IPS-18a (cell line): ENCODE measurements at regions not wholly inside any gene's neighbourhood (a gene's known extent, or its start where the extent isn't known, plus 50 kb on each side); places are given as distances from the start of the nearest gene placed in this dataset.

ENCODE experiments used
- H3K27ac ChIP-seq: one replicate; pipeline ENCODE4 v1.5.1; 2013; ENCODE audit warnings: low read length
- H3K27me3 ChIP-seq: one replicate; pipeline ENCODE4 v1.6.1; 2013; ENCODE audit warnings: mild to moderate bottlenecking, low read length; ENCODE audit not compliant: control insufficient read depth, insufficient read depth
- H3K36me3 ChIP-seq: one replicate; pipeline ENCODE4 v1.6.1; 2013; ENCODE audit warnings: low read depth, low read length; ENCODE audit not compliant: control insufficient read depth
- H3K4me1 ChIP-seq: one replicate; pipeline ENCODE4 v1.6.1; 2013; ENCODE audit warnings: low read depth, low read length; ENCODE audit not compliant: control insufficient read depth
- H3K4me3 ChIP-seq: one replicate; pipeline ENCODE4 v1.5.1; 2013; ENCODE audit warnings: low read length
- H3K9ac ChIP-seq: one replicate; pipeline ENCODE4 v1.6.1; 2013; ENCODE audit warnings: mild to moderate bottlenecking, low read length, moderate library complexity
- H3K9me3 ChIP-seq: one replicate; pipeline ENCODE4 v1.6.1; 2013; ENCODE audit warnings: low read depth, low read length; ENCODE audit not compliant: control insufficient read depth

DNA sequence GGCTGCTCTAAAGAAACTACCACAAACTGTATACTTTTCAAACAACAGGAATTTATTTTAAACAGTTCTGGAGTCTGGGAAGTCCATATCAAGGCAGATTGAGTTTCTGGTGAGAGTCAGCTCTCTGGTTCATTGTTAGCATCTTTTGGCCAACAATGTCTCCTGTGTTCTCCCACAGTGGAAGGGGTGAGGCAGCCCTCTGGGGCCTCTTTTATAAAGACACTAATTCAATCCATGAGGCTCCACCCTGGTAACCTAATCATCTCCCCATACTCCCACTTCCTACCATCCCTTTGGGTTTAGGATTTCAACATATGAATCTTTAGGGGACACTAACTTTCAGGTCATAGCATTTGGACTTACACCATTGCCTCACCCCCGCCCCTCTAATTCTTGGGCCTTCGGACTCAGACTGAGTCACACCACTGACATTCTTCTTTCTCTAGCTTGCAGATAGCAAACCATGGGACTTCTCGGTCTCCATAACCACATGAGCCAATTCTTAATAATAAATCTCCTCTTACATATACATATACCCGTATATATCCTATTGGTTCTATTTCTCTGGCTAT is 64.3 kb upstream of the ANTXRL start:
- Histone ChIP-seq H3K4me3 (no peak overlapping the region), H3K27me3 (no peaks in the 10 kb centered on the region), H3K9me3 (no peaks in the 10 kb centered on the region), H3K9ac (no peak overlapping the region), H3K36me3 (no peaks in the 10 kb centered on the region), H3K4me1 (no peaks in the 10 kb centered on the region), H3K27ac (no peak overlapping the region)

DNA sequence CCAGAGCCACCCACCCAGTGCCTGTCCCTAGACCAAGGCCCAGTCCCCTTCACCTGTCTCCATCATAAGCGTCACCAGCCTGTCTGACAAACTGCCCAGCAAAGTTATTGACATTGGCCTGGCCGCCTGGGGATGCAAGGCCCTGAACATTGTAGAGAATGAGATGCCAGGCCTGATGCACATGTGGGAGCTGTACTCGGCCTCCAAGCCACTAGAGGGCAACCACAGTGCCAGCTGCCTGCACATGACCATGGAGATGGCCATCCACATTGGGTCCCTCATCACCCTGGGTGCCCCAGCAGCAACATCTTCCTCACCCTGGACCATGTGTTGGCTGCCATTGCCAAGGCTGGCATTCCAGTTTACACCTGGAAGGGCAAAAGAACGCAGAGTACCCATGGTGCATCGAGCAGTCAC is 63.7 kb upstream of the ANTXRL start:
- H3K4me3 ChIP-seq: no peak overlapping the region
- H3K9me3 ChIP-seq: no peaks in the 10 kb centered on the region
- H3K36me3 ChIP-seq: no peaks in the 10 kb centered on the region
- H3K4me1 ChIP-seq: peaks cover under 1% of the 10 kb centered on the region
- no peak overlapping the region for H3K9ac ChIP-seq
- no peaks in the 10 kb centered on the region for H3K27me3 ChIP-seq
- no peak overlapping the region for H3K27ac ChIP-seq

DNA sequence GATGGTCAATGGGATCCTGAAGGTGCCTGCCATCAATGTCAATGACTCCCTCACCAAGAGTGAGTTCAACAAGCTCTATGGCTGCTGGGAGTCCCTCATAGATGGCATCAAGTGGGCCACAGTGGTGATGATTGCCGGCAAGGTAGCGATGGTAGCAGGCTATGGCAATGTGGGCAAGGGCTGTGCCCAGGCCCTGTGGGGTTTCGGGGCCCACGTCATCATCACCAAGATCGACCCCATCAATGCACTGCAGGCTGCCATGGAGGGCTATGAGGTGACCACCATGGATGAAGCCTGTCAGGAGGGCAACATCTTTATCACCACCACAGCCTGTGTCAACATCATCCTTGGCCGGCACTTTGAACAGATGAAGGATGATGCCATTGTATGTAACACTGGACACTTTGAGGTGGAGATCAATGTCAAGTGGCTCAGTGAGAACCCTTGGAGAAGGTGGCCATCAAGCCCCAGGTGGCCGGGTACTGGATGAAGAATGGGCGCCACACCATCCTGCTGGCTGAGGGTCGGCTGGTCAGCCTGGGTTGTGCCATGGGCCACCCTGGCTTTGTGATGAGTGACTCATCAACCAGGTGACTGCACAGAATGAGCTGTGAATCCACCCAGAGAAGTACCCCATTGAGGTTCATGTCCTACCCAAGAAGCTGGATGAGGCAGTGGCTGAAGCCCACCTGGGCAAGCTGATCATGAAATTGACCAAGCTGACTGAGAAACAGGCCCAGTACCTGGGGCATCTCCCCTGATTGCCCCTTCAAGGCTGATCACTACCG is 63.0 kb upstream of the ANTXRL start:
- Histone ChIP-seq H3K27me3 (no peaks in the 10 kb centered on the region), H3K4me3 (no peak overlapping the region)

DNA sequence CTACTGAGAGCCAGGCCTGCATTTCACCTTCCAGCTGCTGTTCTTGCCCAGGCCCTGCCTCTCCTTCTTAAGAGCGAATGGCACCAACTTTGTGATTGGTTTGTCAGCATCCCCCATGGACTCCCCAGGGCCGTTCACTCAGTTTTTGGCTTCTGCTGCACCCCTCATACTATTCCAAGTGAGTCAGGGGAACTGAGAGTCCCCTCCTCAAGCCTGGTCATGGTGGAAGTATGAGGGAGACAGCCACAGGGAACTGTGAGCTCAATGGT is 62.4 kb upstream of the ANTXRL start:
- Histone ChIP-seq H3K9ac (no peak overlapping the region), H3K36me3 (no peaks in the 10 kb centered on the region), H3K4me1 (peaks cover 9% of the 10 kb centered on the region), H3K4me3 (no peak overlapping the region), H3K27me3 (no peaks in the 10 kb centered on the region), H3K27ac (no peak overlapping the region), H3K9me3 (no peaks in the 10 kb centered on the region)

More for the DNA sequence above, 63.0 kb upstream of the ANTXRL start:
- Histone ChIP-seq H3K36me3 (no peaks in the 10 kb centered on the region), H3K9me3 (no peaks in the 10 kb centered on the region), H3K9ac (no peak overlapping the region), H3K27ac (no peak overlapping the region), H3K4me1 (peaks cover 8% of the 10 kb centered on the region)

DNA sequence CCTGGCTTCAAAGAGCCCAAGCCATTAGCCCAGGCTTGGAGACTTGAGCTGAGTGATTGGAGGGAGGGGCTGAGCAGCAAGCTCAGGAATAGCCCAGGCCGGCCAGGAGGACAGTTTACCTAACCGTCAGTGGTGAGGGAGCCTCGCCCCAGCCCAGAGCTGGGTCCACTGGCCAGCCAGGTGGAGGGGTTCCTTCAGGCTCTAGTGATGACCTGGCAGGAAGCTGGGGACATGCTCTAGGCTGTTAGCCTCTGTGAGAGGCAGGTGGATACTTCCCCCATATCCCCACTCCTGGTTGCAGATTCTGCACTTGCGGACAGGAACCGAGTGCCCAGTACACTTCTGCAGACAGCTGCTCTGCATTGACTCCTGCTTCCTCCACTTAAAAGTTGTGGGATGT is 61.2 kb upstream of the ANTXRL start:
- H3K9ac ChIP-seq: no peak overlapping the region
- no peaks in the 10 kb centered on the region for H3K36me3 ChIP-seq
- H3K4me3 ChIP-seq: no peak overlapping the region

DNA sequence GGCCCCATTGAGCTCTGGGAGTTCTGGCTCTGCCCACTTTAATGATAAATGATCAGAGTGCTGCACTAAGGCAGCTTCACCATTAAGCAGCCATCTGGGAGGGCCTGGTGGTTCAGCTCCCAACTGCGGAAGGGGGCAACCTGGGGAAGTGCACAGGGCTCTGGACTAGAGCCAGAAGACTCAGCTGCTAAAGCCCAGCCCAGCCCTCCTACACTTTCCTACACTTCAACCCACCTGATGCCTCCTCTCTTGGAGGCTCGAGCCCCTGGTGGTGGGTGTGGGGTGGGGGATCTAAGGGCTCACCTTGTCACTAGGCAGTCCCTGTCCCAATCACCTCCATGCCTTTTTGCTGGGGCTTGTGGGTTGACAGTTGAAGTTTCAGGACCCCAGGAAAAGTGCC is 60.6 kb upstream of the ANTXRL start:
- no peaks in the 10 kb centered on the region for H3K36me3 ChIP-seq
- no peak overlapping the region for H3K27ac ChIP-seq
- no peaks in the 10 kb centered on the region for H3K9me3 ChIP-seq
- H3K4me1 ChIP-seq: peaks cover 9% of the 10 kb centered on the region
- no peak overlapping the region for H3K9ac ChIP-seq
- no peak overlapping the region for H3K4me3 ChIP-seq
- H3K27me3 ChIP-seq: no peaks in the 10 kb centered on the region

More for the DNA sequence above, 61.2 kb upstream of the ANTXRL start:
- no peak overlapping the region for H3K27ac ChIP-seq
- H3K4me1 ChIP-seq: peaks cover 9% of the 10 kb centered on the region
- H3K9me3 ChIP-seq: no peaks in the 10 kb centered on the region
- no peaks in the 10 kb centered on the region for H3K27me3 ChIP-seq

DNA sequence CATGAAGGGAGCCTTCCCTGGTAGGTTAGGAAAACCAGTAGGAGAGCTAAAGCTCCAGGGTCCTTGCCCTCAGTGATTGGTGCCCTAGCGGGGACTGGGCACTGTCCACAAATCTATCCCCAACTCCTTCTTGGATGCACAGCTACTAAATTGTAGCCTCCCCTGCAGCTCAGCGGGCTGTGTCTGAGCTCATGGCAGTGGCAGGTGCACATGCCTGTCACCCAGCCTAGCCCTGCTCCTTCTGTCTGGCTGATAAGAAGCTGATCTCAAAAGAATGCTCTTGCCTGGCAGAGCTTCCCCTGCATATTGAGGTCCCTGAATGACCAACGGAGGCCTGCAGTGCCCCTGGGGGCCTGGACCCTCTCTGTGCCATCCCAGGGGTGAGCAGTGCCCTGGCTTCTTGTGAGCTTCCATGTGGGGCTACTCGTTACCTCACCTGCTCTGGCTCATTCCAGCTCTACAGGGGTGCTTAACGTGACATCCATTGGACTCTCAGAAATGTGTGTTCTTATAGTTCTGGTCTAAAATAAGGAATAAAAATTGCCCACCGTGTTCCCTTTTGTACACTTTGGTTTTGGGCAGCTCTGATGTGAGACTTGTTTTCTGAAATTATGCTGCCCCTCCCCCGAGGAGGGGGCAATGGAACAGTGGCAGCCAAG is 59.8 kb upstream of the ANTXRL start:
- Histone ChIP-seq H3K36me3 (no peaks in the 10 kb centered on the region), H3K9me3 (no peaks in the 10 kb centered on the region), H3K4me1 (peaks cover 9% of the 10 kb centered on the region), H3K4me3 (no peak overlapping the region), H3K27me3 (no peaks in the 10 kb centered on the region), H3K9ac (no peak overlapping the region), H3K27ac (no peak overlapping the region)

DNA sequence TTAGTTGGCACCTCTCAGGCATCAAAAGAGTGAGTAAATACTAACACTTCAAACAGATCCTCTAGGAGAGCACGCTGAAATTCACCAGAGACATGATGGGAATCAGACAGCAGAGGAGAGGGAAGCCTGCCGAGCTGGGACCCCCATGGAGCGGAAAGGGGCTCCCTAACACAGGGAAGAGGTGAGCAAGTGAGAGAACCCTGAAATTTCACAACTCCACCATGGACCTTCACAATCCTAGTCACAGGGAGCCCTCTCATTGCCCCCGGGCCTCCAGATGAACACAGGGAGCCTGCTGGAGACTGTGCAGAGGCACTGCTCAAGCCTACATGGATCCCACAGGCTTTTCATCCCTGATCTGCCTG is 59.2 kb upstream of the ANTXRL start:
- no peak overlapping the region for H3K9ac ChIP-seq
- H3K27me3 ChIP-seq: no peaks in the 10 kb centered on the region
- no peaks in the 10 kb centered on the region for H3K9me3 ChIP-seq
- no peak overlapping the region for H3K4me3 ChIP-seq
- no peaks in the 10 kb centered on the region for H3K36me3 ChIP-seq
- H3K4me1 ChIP-seq: peaks cover 9% of the 10 kb centered on the region
- no peak overlapping the region for H3K27ac ChIP-seq

DNA sequence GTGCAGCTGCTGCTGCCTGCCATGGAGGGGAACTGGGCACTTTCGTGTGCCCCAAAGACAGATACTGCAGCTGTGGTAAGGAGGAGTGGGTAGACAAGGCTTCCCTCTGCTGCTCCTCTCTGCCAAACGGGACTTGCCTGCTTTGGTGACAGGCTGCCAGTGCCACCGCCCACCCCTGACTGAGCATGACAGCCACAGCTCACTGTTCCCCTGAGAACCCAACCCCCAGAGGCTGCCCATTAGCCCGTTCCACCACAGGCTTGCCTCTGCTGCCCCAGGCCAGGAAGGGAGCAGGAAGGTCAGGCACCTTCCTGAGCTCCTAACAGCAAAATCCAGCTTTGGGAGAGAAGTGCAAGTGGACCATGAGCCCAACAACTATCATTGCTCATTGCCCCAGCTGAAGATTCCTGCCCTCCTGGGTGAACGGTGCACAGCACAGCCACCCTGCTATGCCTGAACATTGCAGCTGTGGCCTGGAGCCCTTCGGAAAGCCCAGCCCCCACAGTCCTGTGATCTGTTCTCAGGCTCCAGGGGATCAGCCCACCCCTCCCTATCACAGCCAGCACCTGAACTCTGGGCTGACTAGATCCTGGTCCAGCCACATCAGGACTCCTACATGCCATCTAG is 58.7 kb upstream of the ANTXRL start:
- Histone ChIP-seq H3K36me3 (no peaks in the 10 kb centered on the region), H3K4me1 (peaks cover 9% of the 10 kb centered on the region), H3K9me3 (no peaks in the 10 kb centered on the region)

DNA sequence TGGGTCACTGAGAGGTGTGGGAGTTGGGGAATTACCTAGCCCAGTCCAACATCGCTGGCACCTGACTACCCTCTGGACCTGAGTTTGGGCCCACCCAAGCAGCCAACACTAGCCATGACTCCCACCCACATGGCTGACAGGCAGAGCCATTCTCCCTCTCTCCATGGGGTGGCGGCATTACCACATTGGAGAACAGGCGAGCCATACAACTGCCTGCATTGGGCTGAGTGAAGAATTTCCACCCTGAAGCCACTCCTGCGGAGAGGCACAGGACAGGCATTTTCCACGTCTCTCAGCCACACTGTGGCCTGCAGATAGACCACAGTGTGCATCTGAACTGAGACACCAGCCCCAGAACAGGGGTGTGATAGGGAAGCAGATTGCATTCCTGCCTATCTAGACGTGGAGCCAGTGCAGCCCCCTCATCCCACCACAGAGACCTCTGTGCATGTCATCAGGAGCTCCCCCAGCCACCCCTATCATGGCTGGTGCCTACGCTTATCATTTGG is 58.2 kb upstream of the ANTXRL start:
- H3K4me1 ChIP-seq: peaks cover 9% of the 10 kb centered on the region
- H3K27me3 ChIP-seq: no peaks in the 10 kb centered on the region
- no peaks in the 10 kb centered on the region for H3K36me3 ChIP-seq
- H3K9ac ChIP-seq: no peak overlapping the region
- H3K9me3 ChIP-seq: no peaks in the 10 kb centered on the region
- no peak overlapping the region for H3K27ac ChIP-seq
- no peak overlapping the region for H3K4me3 ChIP-seq

More for the DNA sequence above, 58.7 kb upstream of the ANTXRL start:
- H3K27me3 ChIP-seq: no peaks in the 10 kb centered on the region
- H3K27ac ChIP-seq: no peak overlapping the region
- no peak overlapping the region for H3K9ac ChIP-seq
- no peak overlapping the region for H3K4me3 ChIP-seq

DNA sequence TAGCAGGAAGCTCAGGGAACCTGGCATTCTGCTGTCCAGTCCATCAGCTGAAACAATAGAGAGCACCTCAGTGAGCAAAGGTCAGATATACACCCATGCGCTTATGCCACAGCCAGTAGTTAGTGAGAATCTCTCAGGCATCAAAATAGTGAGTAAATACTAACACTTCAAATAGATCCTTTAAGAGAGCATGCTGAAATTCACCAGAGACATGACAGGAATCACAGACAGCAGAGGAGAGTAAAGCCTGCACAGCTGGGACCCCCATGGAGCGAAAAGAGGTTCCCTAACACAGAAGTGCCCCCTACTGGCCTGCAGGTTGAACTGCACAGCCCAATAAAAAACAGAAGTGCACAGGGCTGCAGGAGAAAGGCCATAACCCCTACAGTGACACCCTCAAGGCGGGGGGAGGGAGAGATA is 57.6 kb upstream of the ANTXRL start:
- H3K36me3 ChIP-seq: no peaks in the 10 kb centered on the region
- H3K27me3 ChIP-seq: no peaks in the 10 kb centered on the region
- peaks cover 9% of the 10 kb centered on the region for H3K4me1 ChIP-seq
- no peak overlapping the region for H3K4me3 ChIP-seq
- H3K9ac ChIP-seq: no peak overlapping the region
- no peak overlapping the region for H3K27ac ChIP-seq
- no peaks in the 10 kb centered on the region for H3K9me3 ChIP-seq
